GM12878 (cell line): ENCODE measurements at regions not wholly inside any gene's neighbourhood (a gene's known extent, or its start where the extent isn't known, plus 50 kb on each side); places are given as distances from the start of the nearest gene placed in this dataset.

ENCODE experiments used
- ATAC-seq: fragments of 200-7000 bp; cut with Tn5 transposase; 3 replicates; pipeline ENCODE4 v1.9.1; 2020; ENCODE audit warnings: mild to moderate bottlenecking, moderate library complexity
- BruUV-seq: library from RNA; stranded (reverse); fragments of 400-500 nt; replicated peaks from 2 replicates; lab custom pipeline; 2021; lab: Mats Ljungman, UMichigan
- CTCF ChIA-PET: fragments of 300-600 bp; sonication (Branson Sonifier 250); formaldehyde crosslinking; extraction: SDS; loops from one replicate; lab custom pipeline; 2021; ENCODE audit warnings: inconsistent platforms; lab: Yijun Ruan, JAX
- POLR2A ChIA-PET: fragments of 350-600 bp; formaldehyde crosslinking; extraction: SDS; loops from one replicate; lab custom pipeline; 2021; ENCODE audit warnings: inconsistent platforms; lab: Charles Lee
- RAD21 ChIA-PET: fragments of 300-600 bp; sonication (Branson Sonifier 250); formaldehyde crosslinking; loops from one replicate; lab custom pipeline; 2023; ENCODE audit warnings: antibody characterized with exemption; ENCODE audit not compliant: unreplicated experiment; lab: Charles Lee
- SMC1A ChIA-PET: fragments of 300-600 bp; sonication (Branson Sonifier 250); formaldehyde crosslinking; loops from one replicate; lab custom pipeline; 2023; ENCODE audit not compliant: unreplicated experiment, uncharacterized antibody; lab: Charles Lee
- DNase-seq: peaks from one replicate; pipeline ENCODE4 v3.0.0-alpha.2; 2011; ENCODE audit warnings: low read depth, low spot score
- FAIRE-seq: peaks from 3 replicates; lab custom pipeline; 2011; peaks lifted over from hg19 to GRCh38; lab: Jason Lieb, UNC
- H2AFZ ChIP-seq: 2 replicates; pipeline ENCODE4 v1.6.0; 2011; ENCODE audit warnings: low read depth, low read length, control low read depth; ENCODE audit not compliant: control insufficient read depth
- H3K27ac ChIP-seq: 2 replicates; pipeline ENCODE4 v1.5.1; 2011; ENCODE audit warnings: control low read depth; ENCODE audit not compliant: control insufficient read depth, insufficient read depth
- H3K27me3 ChIP-seq, 2 experiments: replicated peaks in 1 of 2; 2 replicates each; pipeline versions ENCODE4 v1.6.0 to v1.6.1; 2011; ENCODE audit warnings: low read length in 1 of 2; ENCODE audit not compliant: control insufficient read depth in 2 of 2, insufficient read depth in 2 of 2
- H3K36me3 ChIP-seq, 2 experiments: 2 replicates each; pipeline ENCODE4 v1.5.1; 2011; ENCODE audit warnings: low read length in 1 of 2; ENCODE audit not compliant: control insufficient read depth in 2 of 2, insufficient read depth in 2 of 2
- H3K4me1 ChIP-seq: 2 replicates; pipeline ENCODE4 v1.6.1; 2011; ENCODE audit warnings: mild to moderate bottlenecking, low read length, moderate library complexity, mixed read lengths; ENCODE audit not compliant: control insufficient read depth, insufficient read depth
- H3K4me2 ChIP-seq: 2 replicates; pipeline ENCODE4 v1.6.0; 2011; ENCODE audit warnings: control low read depth; ENCODE audit not compliant: control insufficient read depth, insufficient read depth
- H3K4me3 ChIP-seq: fragments of 200-600 bp; sonication (generic); 2 replicates; pipeline ENCODE4 v1.5.1; 2016
- H3K79me2 ChIP-seq: 2 replicates; pipeline ENCODE4 v1.6.0; 2011; ENCODE audit warnings: low read length; ENCODE audit not compliant: control insufficient read depth, insufficient read depth
- H3K9ac ChIP-seq: 2 replicates; pipeline ENCODE4 v1.8.0; 2011; ENCODE audit warnings: low read length, control low read depth, mixed read lengths; ENCODE audit not compliant: control insufficient read depth, insufficient read depth
- H3K9me3 ChIP-seq: replicated peaks from 3 replicates; pipeline ENCODE4 v1.5.1; 2011; ENCODE audit warnings: mild to moderate bottlenecking, low read length; ENCODE audit not compliant: control insufficient read depth, insufficient read depth
- H4K20me1 ChIP-seq: 2 replicates; pipeline ENCODE4 v1.6.0; 2011; ENCODE audit not compliant: control insufficient read depth, insufficient read depth
- ASH2L ChIP-seq: fragments of 300-600, 200-600 bp; sonication (generic); IDR thresholded peaks from 2 replicates; pipeline ENCODE4 v1.6.1; 2017; ENCODE audit warnings: low read depth, mild to moderate bottlenecking, borderline replicate concordance
- MEF2B ChIP-seq: fragments of 450-650 bp; IDR thresholded peaks from 2 replicates; pipeline ENCODE4 v1.6.1; 2018; ENCODE audit warnings: mild to moderate bottlenecking, moderate library complexity; ENCODE audit not compliant: partially characterized antibody, poor library complexity, severe bottlenecking
- MTA3 ChIP-seq: IDR thresholded peaks from 2 replicates; pipeline ENCODE4 v1.6.1; 2012; ENCODE audit warnings: low read length, inconsistent platforms, borderline replicate concordance
- MYB ChIP-seq: fragments of 150-350 bp; IDR thresholded peaks from 2 replicates; pipeline ENCODE4 v1.6.1; 2014; ENCODE audit warnings: mild to moderate bottlenecking, low read depth, low read length, borderline replicate concordance
- PAX5 ChIP-seq: IDR thresholded peaks from 2 replicates; pipeline ENCODE4 v1.6.1; 2011; ENCODE audit warnings: low read depth, low read length, borderline replicate concordance
- STAT1 ChIP-seq: fragments of 450-650 bp; conservative IDR thresholded peaks from 2 replicates; pipeline ENCODE4 v1.6.1; 2014; ENCODE audit warnings: antibody characterized with exemption, mild to moderate bottlenecking
- TBL1XR1 ChIP-seq: IDR thresholded peaks from 2 replicates; pipeline ENCODE4 v1.6.1; 2012; ENCODE audit warnings: low read depth, low read length, improper control_type of control experiment
- WGBS: methylation state at CpG from one replicate; pipeline ENCODE4 v1.1.6; 2016; ENCODE audit warnings: low lambda C conversion rate; ENCODE audit not compliant: insufficient replicate concordance, insufficient coverage; ENCODE audit errors: missing lambda C conversion rate; 5-methylcytosine and 5-hydroxymethylcytosine counted together
- in situ Hi-C: fragments of 300-500 bp; cut with MboI; formaldehyde crosslinking; loops from 9 replicates; pipeline ENCODE4 v1.14.3; 2018; ENCODE audit warnings: mixed read lengths
- intact Hi-C: fragments of 100-400 bp; cut with micrococcal nuclease; formaldehyde crosslinking; loops from one replicate; pipeline ENCODE4 v1.14.2; 2022; ENCODE audit not compliant: unreplicated experiment
- TF ChIP-seq, protein P1 (sequence below): IDR thresholded peaks from 2 replicates; pipeline ENCODE4 v1.6.1; 2012; ENCODE audit warnings: mild to moderate bottlenecking, low read depth, low read length
- TF ChIP-seq, protein P2 (sequence below): IDR thresholded peaks from 2 replicates; pipeline ENCODE4 v1.6.1; 2012; ENCODE audit warnings: low read depth, low read length, improper control_type of control experiment
- TF ChIP-seq, protein P3 (sequence below): fragments of 450-650 bp; IDR thresholded peaks from 2 replicates; pipeline ENCODE4 v1.6.1; 2017; ENCODE audit warnings: borderline replicate concordance

DNA sequence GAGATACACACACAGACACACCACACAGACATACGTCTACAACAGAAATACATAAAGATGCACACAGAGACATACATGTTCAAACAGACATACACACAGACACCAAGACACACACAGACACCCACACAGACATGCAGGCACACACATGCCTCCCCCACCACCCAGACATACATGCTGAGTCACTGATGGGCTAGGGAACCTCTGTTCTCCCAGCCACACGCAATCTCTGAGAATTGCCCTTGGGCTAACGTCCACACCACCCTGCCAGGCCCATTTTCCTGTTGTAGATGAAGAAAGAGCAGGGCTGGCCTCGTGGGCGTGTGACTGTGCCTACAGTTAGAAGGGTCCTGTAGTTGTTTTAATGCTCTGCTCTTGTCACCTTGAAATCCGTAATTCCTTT, 261.9 kb downstream of the KCNRG start (continued):
- no peak for TF ChIP-seq MTA3
- TF ChIP-seq TBL1XR1, result no peak
- TF ChIP-seq, protein P1, sequence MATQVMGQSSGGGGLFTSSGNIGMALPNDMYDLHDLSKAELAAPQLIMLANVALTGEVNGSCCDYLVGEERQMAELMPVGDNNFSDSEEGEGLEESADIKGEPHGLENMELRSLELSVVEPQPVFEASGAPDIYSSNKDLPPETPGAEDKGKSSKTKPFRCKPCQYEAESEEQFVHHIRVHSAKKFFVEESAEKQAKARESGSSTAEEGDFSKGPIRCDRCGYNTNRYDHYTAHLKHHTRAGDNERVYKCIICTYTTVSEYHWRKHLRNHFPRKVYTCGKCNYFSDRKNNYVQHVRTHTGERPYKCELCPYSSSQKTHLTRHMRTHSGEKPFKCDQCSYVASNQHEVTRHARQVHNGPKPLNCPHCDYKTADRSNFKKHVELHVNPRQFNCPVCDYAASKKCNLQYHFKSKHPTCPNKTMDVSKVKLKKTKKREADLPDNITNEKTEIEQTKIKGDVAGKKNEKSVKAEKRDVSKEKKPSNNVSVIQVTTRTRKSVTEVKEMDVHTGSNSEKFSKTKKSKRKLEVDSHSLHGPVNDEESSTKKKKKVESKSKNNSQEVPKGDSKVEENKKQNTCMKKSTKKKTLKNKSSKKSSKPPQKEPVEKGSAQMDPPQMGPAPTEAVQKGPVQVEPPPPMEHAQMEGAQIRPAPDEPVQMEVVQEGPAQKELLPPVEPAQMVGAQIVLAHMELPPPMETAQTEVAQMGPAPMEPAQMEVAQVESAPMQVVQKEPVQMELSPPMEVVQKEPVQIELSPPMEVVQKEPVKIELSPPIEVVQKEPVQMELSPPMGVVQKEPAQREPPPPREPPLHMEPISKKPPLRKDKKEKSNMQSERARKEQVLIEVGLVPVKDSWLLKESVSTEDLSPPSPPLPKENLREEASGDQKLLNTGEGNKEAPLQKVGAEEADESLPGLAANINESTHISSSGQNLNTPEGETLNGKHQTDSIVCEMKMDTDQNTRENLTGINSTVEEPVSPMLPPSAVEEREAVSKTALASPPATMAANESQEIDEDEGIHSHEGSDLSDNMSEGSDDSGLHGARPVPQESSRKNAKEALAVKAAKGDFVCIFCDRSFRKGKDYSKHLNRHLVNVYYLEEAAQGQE, result no peak
- TF ChIP-seq, protein P2, sequence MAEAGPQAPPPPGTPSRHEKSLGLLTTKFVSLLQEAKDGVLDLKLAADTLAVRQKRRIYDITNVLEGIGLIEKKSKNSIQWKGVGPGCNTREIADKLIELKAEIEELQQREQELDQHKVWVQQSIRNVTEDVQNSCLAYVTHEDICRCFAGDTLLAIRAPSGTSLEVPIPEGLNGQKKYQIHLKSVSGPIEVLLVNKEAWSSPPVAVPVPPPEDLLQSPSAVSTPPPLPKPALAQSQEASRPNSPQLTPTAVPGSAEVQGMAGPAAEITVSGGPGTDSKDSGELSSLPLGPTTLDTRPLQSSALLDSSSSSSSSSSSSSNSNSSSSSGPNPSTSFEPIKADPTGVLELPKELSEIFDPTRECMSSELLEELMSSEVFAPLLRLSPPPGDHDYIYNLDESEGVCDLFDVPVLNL, result no peak
- TF ChIP-seq, protein P3, sequence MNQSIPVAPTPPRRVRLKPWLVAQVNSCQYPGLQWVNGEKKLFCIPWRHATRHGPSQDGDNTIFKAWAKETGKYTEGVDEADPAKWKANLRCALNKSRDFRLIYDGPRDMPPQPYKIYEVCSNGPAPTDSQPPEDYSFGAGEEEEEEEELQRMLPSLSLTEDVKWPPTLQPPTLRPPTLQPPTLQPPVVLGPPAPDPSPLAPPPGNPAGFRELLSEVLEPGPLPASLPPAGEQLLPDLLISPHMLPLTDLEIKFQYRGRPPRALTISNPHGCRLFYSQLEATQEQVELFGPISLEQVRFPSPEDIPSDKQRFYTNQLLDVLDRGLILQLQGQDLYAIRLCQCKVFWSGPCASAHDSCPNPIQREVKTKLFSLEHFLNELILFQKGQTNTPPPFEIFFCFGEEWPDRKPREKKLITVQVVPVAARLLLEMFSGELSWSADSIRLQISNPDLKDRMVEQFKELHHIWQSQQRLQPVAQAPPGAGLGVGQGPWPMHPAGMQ, result no peak
- no peak for TF ChIP-seq ASH2L

DNA sequence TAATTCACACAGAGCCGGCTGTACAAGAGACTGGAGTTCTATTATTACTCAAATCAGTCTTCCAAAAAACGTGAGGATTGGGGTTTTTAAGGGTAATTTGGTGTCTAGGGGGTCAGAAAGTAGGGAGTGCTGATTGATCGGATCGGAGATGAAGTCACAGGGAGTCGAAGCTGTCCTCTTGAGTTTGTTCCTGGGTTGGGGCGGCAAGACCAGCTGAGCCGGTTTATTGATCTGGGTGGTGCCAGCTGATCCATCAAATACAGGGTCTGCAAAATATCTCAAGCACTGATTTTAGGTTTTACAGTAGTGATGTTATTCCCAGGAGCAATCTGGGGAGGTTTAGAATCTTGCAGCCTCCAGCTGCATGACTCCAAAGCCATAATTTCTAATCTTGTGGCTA, 262.7 kb downstream of the KCNRG start:
- in situ Hi-C loops (no loop called here), intact Hi-C loops (no loop called here)
- Histone ChIP-seq H3K4me3 (no peak overlapping the region), H3K4me2 (no peak overlapping the region), H3K4me1 (no peaks in the 10 kb centered on the region), H3K79me2 (no peaks in the 10 kb centered on the region), H4K20me1 (no peaks in the 10 kb centered on the region), H3K9ac (no peak overlapping the region), H3K27me3 (no peaks in the 10 kb centered on the region; a peak in 1 of 4 replicates), H3K27ac (no peak overlapping the region), H3K36me3 (no peaks in the 10 kb centered on the region), H2AFZ (no peak overlapping the region), H3K9me3 (no peaks in the 10 kb centered on the region; the same call in 2 of the 3 replicates)
- FAIRE-seq, result no peak
- CTCF ChIA-PET, result no interaction called here
- TF ChIP-seq MYB (no peak), MEF2B (no peak), STAT1 (no peak), PAX5 (no peak)
- 69% methylated on average over 7 of the region's 7 CpGs for WGBS
- RAD21 ChIA-PET, result no interaction called here
- DNase-seq, result no peak
- POLR2A ChIA-PET, result no interaction called here
- ATAC-seq, result no peak
- SMC1A ChIA-PET, result no interaction called here
- BruUV-seq, result no TSS peak
